ENCODE measurements at regions not wholly inside any gene's neighbourhood (a gene's known extent, or its start where the extent isn't known, plus 50 kb on each side); places are given as distances from the start of the nearest gene placed in this dataset.

GRCh38 chr14:82836256-82836950 is 1302.8 kb upstream of the SEL1L start:
- no peak overlapping the region for H3K4me3 ChIP-seq
- no peaks in the 10 kb centered on the region for H3K9me3 ChIP-seq
- intact Hi-C loops (cut with DNase I; ENCODE audit: low total_unique reads) = no loop called here
- no peaks in the 10 kb centered on the region for H3K27me3 ChIP-seq
- no peak for TF ChIP-seq EP300 (IDR thresholded peaks at IDR 0.05; ENCODE audit: low read depth)
- TF ChIP-seq POLR2AphosphoS5 (IDR thresholded peaks at IDR 0.05) = no peak
- no peak for TF ChIP-seq CTCF (IDR thresholded peaks at IDR 0.05)
- no peak for TF ChIP-seq POLR2A (IDR thresholded peaks at IDR 0.05)
- 86 to 87% methylated on average over 5 of the region's 5 CpGs for WGBS, 2 donors (ENCODE audit: low coverage in 1 of 2)
- DNase-seq = no peak
- in situ Hi-C loops (cut with MboI; ENCODE audit: low pct_ligation_motif_present in 1 of 4, low pct_unique_long_range_greater_than_20kb in 1 of 4, low sequenced_read_pairs in 3 of 4) = no loop called here
- H3K36me3 ChIP-seq = no peaks in the 10 kb centered on the region
- H3K27ac ChIP-seq = no peak overlapping the region
- H3K4me1 ChIP-seq = no peaks in the 10 kb centered on the region

GRCh38 chr14:82837611-82838140 is 1304.0 kb upstream of the SEL1L start:
- in situ Hi-C loops (cut with MboI; ENCODE audit: low pct_ligation_motif_present in 1 of 4, low pct_unique_long_range_greater_than_20kb in 1 of 4, low sequenced_read_pairs in 3 of 4) (no loop called here), intact Hi-C loops (cut with DNase I; ENCODE audit: low total_unique reads) (no loop called here)
- H3K36me3 ChIP-seq = no peaks in the 10 kb centered on the region
- WGBS, 2 donors (ENCODE audit: low coverage in 1 of 2) = 72 to 79% methylated on average over 3 of the region's 3 CpGs
- H3K4me1 ChIP-seq = no peaks in the 10 kb centered on the region
- DNase-seq = no peak
- H3K27ac ChIP-seq = no peak overlapping the region
- no peak overlapping the region for H3K4me3 ChIP-seq
- TF ChIP-seq CTCF (IDR thresholded peaks at IDR 0.05) (no peak), EP300 (IDR thresholded peaks at IDR 0.05; ENCODE audit: low read depth) (no peak), POLR2A (IDR thresholded peaks at IDR 0.05) (no peak)
- no peaks in the 10 kb centered on the region for H3K9me3 ChIP-seq
- no peaks in the 10 kb centered on the region for H3K27me3 ChIP-seq

- Histone ChIP-seq H3K4me1 (no peaks in the 10 kb centered on the region), H3K27ac (no peak overlapping the region), H3K27me3 (no peaks in the 10 kb centered on the region), H3K36me3 (no peaks in the 10 kb centered on the region), H3K9me3 (peaks cover 0 to 5% of the 10 kb centered on the region in 2 donors), H3K4me3 (no peak overlapping the region)
- DNase-seq = no peak
- WGBS, 2 donors (ENCODE audit: low coverage in 1 of 2) = 63 to 100% methylated on average over 2 to 3 of the region's 3 CpGs
- TF ChIP-seq POLR2AphosphoS5 (IDR thresholded peaks at IDR 0.05) (no peak), POLR2A (IDR thresholded peaks at IDR 0.05) (no peak), CTCF (IDR thresholded peaks at IDR 0.05) (no peak), EP300 (IDR thresholded peaks at IDR 0.05; ENCODE audit: low read depth) (no peak)
- intact Hi-C loops (cut with DNase I; ENCODE audit: low total_unique reads) (no loop called here), in situ Hi-C loops (cut with MboI; ENCODE audit: low pct_ligation_motif_present in 1 of 4, low pct_unique_long_range_greater_than_20kb in 1 of 4, low sequenced_read_pairs in 3 of 4) (no loop called here)
These were observed 1316.9 kb upstream of the SEL1L start for GRCh38 chr14:82850576-82850975.

GRCh38 chr14:82854131-82854530 is 1320.5 kb upstream of the SEL1L start:
- H3K27me3 ChIP-seq = no peaks in the 10 kb centered on the region
- no peak for DNase-seq
- no peak overlapping the region for H3K4me3 ChIP-seq
- no peak overlapping the region for H3K27ac ChIP-seq
- intact Hi-C loops (cut with DNase I; ENCODE audit: low total_unique reads) = no loop called here
- H3K4me1 ChIP-seq = no peaks in the 10 kb centered on the region
- peaks cover 0 to 5% of the 10 kb centered on the region in 2 donors for H3K9me3 ChIP-seq
- WGBS, 2 donors (ENCODE audit: low coverage in 1 of 2) = 92 to 93% methylated on average over 4 of the region's 4 CpGs
- no peak for TF ChIP-seq POLR2AphosphoS5 (IDR thresholded peaks at IDR 0.05)
- no peak for TF ChIP-seq POLR2A (IDR thresholded peaks at IDR 0.05)
- TF ChIP-seq EP300 (IDR thresholded peaks at IDR 0.05; ENCODE audit: low read depth) = no peak
- no peak for TF ChIP-seq CTCF (IDR thresholded peaks at IDR 0.05)
- H3K36me3 ChIP-seq = no peaks in the 10 kb centered on the region
- in situ Hi-C loops (cut with MboI; ENCODE audit: low pct_ligation_motif_present in 1 of 4, low pct_unique_long_range_greater_than_20kb in 1 of 4, low sequenced_read_pairs in 3 of 4) = no loop called here

Measured in transverse colon (tissue), 4 donors.